RWPE1 (cell line): ENCODE measurements at regions not wholly inside any gene's neighbourhood (a gene's known extent, or its start where the extent isn't known, plus 50 kb on each side); places are given as distances from the start of the nearest gene placed in this dataset.
"Not testable (repeated sequence)": the region's sequence is repeated elsewhere in the genome, so short reads cannot be mapped to it uniquely, and the experiment has no call there.

ENCODE experiments used
- CTCF ChIA-PET: fragments of 350-600 bp; sonication (Branson Sonifier 250); formaldehyde crosslinking; extraction: SDS; loops from one replicate; lab custom pipeline; 2021; lab: Yijun Ruan, JAX
- POLR2A ChIA-PET: fragments of 400-600 bp; formaldehyde crosslinking; extraction: SDS; loops from one replicate; lab custom pipeline; 2020; ENCODE audit warnings: antibody characterized with exemption; ENCODE audit not compliant: low non-redundant PET; lab: Yijun Ruan, JAX
- DNase-seq: peaks from one replicate; pipeline ENCODE4 v3.0.0; 2012; ENCODE audit warnings: low spot score
- H3K27ac ChIP-seq: fragments of 450-650 bp; 2 replicates; pipeline ENCODE4 v1.5.1; 2017
- TF ChIP-seq, protein P1 (sequence below): fragments of 450-650 bp; conservative IDR thresholded peaks from 2 replicates; pipeline ENCODE4 v1.5.1; 2017; ENCODE audit warnings: low read depth, mild to moderate bottlenecking

DNA sequence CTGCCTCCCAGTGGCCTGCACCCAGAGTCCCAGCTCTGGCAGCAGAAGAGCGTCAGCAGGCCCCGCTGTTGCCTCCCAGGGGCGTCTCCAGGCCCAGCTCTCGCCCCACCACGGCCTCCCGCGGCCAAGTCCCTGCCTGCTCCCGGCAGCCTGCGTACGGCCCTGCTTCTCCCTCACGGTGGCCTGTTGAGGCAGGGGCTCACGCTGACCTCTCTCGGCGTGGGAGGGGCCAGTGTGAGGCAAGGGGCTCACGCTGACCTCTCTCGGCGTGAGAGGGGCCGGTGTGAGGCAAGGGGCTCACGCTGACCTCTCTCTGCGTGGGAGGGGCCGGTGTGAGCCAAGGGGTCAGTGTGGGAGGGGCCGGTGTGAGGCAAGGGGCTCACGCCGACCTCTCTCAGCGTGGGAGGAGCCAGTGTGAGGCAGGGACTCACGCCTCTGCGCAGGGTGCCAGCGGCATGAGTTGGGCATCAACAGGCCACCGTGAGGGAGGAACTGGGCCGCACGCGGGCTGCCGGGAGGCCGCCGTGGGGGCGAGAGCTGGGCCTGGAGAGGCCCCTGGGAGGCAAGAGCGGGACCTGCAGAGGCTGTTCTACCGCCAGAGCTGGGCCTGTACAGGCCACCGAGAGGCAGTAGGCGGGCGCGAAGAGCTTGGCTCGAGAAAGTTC is 254.1 kb upstream of the NUPR2 start:
- POLR2A ChIA-PET, CTCF ChIA-PET: not testable (repeated sequence)

DNA sequence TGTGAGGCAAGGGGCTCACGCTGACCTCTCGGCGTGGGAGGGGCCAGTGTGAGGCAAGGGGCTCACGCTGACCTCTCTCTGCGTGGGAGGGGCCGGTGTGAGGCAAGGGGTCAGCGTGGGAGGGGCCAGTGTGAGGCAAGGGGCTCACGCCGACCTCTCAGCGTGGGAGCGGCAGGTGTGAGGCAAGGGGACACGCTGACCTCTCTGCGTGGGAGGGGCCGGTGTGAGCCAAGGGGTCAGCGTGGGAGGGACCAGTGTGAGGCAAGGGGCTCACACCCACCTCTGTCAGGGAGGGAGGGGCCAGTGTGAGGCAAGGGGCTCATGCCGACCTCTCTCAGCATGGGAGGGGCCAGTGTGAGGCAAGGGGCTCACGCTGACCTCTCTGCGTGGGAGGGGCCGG is 251.7 kb upstream of the NUPR2 start:
- DNase-seq, CTCF ChIA-PET, H3K27ac ChIP-seq, POLR2A ChIA-PET: not testable (repeated sequence)

More for the DNA sequence above, 254.1 kb upstream of the NUPR2 start:
- not testable (repeated sequence) for DNase-seq, H3K27ac ChIP-seq

DNA sequence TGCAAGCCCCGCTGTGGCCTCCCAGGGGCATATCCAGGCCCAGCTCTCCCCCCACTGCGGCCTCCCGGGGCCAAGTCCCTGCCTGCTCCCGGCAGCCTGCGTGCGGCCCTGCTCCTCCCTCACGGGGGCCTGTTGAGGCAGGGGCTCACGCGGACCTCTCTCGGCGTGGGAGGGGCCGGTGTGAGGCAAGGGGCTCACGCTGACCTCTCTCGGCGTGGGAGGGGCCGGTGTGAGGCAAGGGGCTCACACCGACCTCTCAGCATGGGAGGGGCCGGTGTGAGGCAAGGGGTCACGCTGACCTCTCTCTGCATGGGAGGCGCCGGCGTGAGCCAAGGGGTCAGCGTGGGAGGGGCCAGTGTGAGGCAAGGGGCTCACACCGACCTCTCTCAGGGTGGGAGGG is 251.2 kb upstream of the NUPR2 start:
- DNase-seq, POLR2A ChIA-PET, H3K27ac ChIP-seq, CTCF ChIA-PET: not testable (repeated sequence)

DNA sequence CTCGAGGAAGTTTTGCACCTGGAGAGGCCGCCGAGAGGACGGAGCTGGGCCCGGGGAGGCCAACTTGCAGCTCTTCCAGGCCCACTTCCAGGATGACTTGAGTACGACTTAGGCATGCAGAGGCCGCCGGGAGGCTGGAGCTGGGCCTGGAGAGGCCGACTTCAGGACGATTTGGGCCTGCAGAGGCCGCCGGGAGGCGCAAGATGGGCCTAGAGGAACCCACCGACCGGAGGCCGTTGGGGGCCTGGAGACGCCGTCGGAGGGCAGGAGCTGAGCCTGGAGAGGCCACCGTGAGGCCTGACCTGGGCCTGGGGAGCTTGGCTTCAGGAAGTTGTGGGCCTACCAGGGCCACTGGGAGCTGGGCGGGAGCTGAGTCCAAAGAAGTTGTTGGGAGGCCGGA is 250.5 kb upstream of the NUPR2 start:
- DNase-seq, result not testable (repeated sequence)

DNA sequence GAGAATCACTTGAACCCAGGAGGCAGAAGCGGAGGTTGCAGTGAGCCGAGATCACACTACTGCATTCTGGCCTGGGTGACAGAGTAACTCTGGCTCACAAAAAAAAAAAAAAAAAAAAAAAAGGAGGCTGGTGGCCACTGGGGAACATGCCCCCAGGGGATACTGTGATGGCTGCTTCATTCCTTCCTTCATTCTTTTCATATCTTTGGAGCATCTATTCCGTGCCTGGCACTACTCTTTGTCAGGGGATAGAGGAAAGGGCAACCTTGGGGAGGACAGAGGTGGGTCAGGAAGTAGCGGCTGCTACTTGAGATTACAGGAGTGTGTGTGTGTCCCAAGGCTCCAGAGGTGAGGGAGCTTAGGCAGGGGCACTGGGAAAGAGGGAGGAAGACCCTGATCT is 236.4 kb upstream of the NUPR2 start:
- POLR2A ChIA-PET, DNase-seq, CTCF ChIA-PET, H3K27ac ChIP-seq: not testable (repeated sequence)

More for the DNA sequence above, 250.5 kb upstream of the NUPR2 start:
- CTCF ChIA-PET, POLR2A ChIA-PET, H3K27ac ChIP-seq: not testable (repeated sequence)

DNA sequence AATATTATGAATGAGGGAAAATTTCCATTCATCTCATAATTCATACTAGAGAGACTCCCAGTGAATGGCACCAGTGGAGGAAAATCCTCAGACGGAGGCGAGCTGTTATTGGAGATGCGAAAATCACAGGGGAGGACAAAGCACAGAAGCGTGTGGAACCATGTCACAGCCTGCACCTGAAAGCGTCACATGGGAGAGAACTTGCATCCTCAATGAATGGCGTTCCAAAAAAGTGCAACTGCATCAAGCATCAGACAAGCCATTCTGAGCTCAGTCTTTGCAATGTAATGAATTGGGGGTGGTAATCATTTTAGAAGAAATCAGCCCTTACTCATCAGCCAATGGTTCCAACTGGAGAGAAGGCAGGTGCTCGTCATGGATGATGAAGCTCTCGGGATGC is 235.0 kb upstream of the NUPR2 start:
- DNase-seq, CTCF ChIA-PET, POLR2A ChIA-PET, H3K27ac ChIP-seq: not testable (repeated sequence)

DNA sequence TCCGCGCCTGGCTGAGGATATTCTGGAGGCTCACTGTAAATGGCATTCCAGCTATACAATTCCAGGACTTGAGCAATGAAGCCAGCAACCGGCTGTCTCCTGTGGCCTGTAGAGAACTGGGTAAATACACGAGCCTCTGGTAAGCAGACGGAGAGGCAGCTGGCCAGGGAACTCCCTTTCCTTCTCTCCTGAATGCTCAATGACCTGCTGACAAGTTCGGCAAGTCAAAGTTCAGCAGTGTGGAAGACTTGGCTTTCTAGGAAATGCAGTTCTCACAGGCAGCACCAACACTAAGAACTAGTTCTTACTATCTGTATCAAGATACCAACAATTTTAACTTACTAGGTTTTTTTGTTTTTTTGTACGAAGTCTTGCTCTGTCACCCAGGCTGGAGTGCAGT is 232.1 kb upstream of the NUPR2 start:
- CTCF ChIA-PET, H3K27ac ChIP-seq, POLR2A ChIA-PET, DNase-seq: not testable (repeated sequence)

DNA sequence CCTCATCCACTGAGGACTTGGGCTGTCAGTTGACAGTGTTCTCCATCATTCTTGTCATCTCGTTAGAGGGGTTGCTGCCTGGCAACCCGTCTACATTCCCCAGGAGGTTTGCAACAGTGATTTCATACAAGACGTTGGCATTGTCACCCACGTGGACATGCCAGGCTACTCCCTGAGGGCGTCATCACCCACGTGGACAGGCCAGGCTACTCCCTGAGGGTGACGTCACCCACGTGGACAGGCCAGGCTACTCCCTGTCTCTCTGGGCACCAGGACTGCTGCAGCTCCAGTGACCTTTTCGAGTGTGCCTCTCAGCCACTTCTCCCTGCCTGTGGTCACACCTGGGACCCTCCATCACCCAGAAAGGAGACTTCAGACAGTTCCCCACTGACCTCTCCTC is 212.1 kb upstream of the NUPR2 start:
- H3K27ac ChIP-seq, POLR2A ChIA-PET, CTCF ChIA-PET, DNase-seq: not testable (repeated sequence)

DNA sequence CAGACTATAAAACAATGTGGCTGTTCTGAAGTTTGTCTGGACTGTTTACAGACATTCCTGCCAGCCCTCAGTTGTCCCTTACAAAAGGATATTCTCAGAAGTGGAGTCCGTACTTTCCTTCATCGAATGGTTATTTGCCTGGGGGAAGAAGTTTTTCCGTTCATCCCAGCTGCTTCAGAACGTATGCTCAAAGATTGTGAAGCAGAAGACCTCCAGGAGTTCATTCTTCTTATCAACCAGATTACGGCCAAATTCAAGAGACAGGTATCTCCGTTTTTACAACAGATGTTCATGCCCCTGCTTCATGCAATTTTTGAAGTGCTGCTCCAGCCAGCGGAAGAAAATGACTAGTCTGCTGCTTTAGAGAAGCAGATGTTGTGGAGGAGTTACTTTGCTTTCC is 174.3 kb upstream of the NUPR2 start:
- no peak overlapping the region for H3K27ac ChIP-seq
- TF ChIP-seq, protein P1, sequence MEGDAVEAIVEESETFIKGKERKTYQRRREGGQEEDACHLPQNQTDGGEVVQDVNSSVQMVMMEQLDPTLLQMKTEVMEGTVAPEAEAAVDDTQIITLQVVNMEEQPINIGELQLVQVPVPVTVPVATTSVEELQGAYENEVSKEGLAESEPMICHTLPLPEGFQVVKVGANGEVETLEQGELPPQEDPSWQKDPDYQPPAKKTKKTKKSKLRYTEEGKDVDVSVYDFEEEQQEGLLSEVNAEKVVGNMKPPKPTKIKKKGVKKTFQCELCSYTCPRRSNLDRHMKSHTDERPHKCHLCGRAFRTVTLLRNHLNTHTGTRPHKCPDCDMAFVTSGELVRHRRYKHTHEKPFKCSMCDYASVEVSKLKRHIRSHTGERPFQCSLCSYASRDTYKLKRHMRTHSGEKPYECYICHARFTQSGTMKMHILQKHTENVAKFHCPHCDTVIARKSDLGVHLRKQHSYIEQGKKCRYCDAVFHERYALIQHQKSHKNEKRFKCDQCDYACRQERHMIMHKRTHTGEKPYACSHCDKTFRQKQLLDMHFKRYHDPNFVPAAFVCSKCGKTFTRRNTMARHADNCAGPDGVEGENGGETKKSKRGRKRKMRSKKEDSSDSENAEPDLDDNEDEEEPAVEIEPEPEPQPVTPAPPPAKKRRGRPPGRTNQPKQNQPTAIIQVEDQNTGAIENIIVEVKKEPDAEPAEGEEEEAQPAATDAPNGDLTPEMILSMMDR, result no peak
- ChIA-PET CTCF (no interaction called here), POLR2A (no interaction called here)
- no peak for DNase-seq

DNA sequence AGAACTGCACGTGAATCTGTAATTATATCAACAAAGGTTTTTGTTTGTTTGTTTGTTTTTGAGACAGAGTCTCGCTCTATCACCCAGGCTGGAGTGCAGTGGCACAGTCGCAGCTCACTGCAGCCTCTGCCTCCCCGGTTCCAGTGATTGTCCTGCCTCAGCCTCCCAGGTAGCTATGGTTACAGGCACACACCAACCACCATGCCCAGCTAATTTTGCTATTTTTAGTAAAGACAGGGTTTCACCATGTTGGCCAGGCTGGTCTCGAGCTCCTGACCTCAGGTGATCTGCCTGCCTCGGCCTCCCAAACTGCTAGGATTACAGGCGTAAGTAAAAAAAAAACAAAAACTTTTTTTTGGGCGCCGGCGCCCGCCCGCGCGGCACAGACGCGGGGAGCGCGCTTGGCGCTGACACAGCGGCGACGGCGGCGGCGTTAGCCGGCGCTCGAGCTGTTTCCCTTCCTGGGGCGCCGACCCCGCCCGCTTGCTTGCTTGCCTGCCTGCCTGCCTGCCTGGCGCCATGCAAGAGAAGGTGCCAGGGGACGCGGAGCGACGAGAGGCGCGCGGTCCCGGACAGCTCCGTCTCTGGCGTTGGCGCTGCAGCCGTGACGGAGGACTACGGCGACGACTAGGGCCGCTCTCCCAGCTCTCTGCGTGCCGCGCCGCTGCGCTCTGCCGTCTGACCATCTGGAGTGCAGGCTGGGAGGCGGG is 171.4 kb upstream of the NUPR2 start:
- no peak for DNase-seq
- CTCF ChIA-PET, result interaction anchor here (0.6 to 0.7 kb wide), 2 partner anchors 14 to 784 kb away, joined by 3 to 6 read pairs; no protein-coding TSS in a partner anchor
- TF ChIP-seq, protein P1, result no peak
- H3K27ac ChIP-seq, result no peak overlapping the region
- POLR2A ChIA-PET, result interaction anchor here (0.7 kb wide), 1 partner anchor 9 kb away, joined by 8 read pairs; no protein-coding TSS in a partner anchor

DNA sequence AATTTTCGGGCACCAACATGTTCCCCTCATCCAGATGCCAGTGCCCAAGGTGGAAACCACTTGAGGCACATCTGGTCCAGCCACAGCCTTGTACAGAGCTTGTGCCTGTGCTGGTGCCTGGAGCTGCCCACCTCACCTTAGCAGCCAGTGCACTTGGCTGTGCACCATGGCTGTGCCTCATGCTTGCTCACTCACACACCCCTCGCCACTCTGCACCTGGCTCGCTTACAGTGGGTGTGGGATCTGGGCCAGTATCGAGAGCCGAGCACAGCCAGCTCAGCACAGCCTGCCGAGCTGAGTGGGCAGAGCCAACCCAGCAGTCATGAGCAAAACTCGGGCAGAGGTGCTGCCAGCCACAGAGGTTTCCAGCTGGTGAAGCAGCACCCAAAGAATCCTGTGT is 139.9 kb upstream of the NUPR2 start:
- DNase-seq, result no peak
- CTCF ChIA-PET, result no interaction called here
- TF ChIP-seq, protein P1, result no peak
- POLR2A ChIA-PET, result no interaction called here
- no peak overlapping the region for H3K27ac ChIP-seq
